B cell (primary cell): ENCODE measurements at regions not wholly inside any gene's neighbourhood (a gene's known extent, or its start where the extent isn't known, plus 50 kb on each side); places are given as distances from the start of the nearest gene placed in this dataset.

ENCODE experiments used
- ATAC-seq: fragments of 200-7000 bp; cut with Tn5 transposase; one replicate; pipeline ENCODE4 v1.10.0; 2021; ENCODE audit warnings: low read depth, mild to moderate bottlenecking, moderate number of reproducible peaks, moderate library complexity
- CTCF ChIA-PET: fragments of 350-600 bp; sonication (Branson Sonifier 250); formaldehyde crosslinking; loops from one replicate; lab custom pipeline; 2021; ENCODE audit warnings: antibody characterized with exemption, inconsistent platforms; lab: Charles Lee
- POLR2A ChIA-PET: fragments of 350-600 bp; sonication (Branson Sonifier 250); formaldehyde crosslinking; loops from one replicate; lab custom pipeline; 2021; ENCODE audit warnings: antibody characterized with exemption; lab: Charles Lee
- DNase-seq: peaks from one replicate; pipeline ENCODE4 v3.0.0; 2013
- H2AFZ ChIP-seq: 2 replicates; pipeline ENCODE4 v1.6.1; 2012; ENCODE audit warnings: mild to moderate bottlenecking, low read depth, low read length; ENCODE audit not compliant: insufficient read depth, poor library complexity, severe bottlenecking
- H3K27ac ChIP-seq, 2 donors: 1 replicate in 1 of 2; 2 replicates in 1 of 2; pipeline ENCODE4 v1.5.1; 2012 to 2013; ENCODE audit warnings: low read length in 2 of 2, mild to moderate bottlenecking in 2 of 2, moderate library complexity in 1 of 2
- H3K27me3 ChIP-seq, 4 experiments: fragments of 200-600 bp in 1 of 4; sonication (generic) in 1 of 4; replicated peaks in 1 of 4; 1 replicate in 2 of 4; 2 replicates in 2 of 4; pipeline versions ENCODE4 v1.6.1 to v1.7.0; 2013 to 2016; ENCODE audit warnings: low read length in 3 of 4, mild to moderate bottlenecking in 2 of 4, mixed read lengths in 1 of 4, moderate library complexity in 1 of 4; ENCODE audit not compliant: insufficient read depth in 4 of 4, control insufficient read depth in 3 of 4; ENCODE audit errors: control extremely low read depth in 1 of 4
- H3K36me3 ChIP-seq, 2 experiments: replicated peaks in 1 of 2; 1 replicate in 1 of 2; 2 replicates in 1 of 2; pipeline versions ENCODE4 v1.6.1 to v1.7.1; 2013; ENCODE audit warnings: low read length in 1 of 2; ENCODE audit not compliant: insufficient read depth in 2 of 2, control insufficient read depth in 1 of 2; ENCODE audit errors: control extremely low read depth in 1 of 2, extremely low read depth in 1 of 2
- H3K4me1 ChIP-seq, 2 donors: fragments of 200-600 bp in 1 of 2; sonication (generic) in 1 of 2; 1 replicate in 1 of 2; 2 replicates in 1 of 2; pipeline versions ENCODE4 v1.5.1 to v1.6.1; 2013 to 2017; ENCODE audit warnings: low read length in 2 of 2; ENCODE audit not compliant: control insufficient read depth in 2 of 2, insufficient read depth in 2 of 2
- H3K4me2 ChIP-seq: replicated peaks from 2 replicates; pipeline ENCODE3; 2012; ENCODE audit warnings: mild to moderate bottlenecking, low read depth, low read length; ENCODE audit not compliant: poor library complexity, severe bottlenecking
- H3K4me3 ChIP-seq, 5 experiments: fragments of 200-600 bp in 1 of 5; sonication (generic) in 1 of 5; 1 replicate in 3 of 5; 2 replicates in 2 of 5; pipeline versions ENCODE4 v1.5.1 to v1.7.0; 2011 to 2016; ENCODE audit warnings: low read length in 4 of 5, mild to moderate bottlenecking in 4 of 5, low read depth in 2 of 5, control low read depth in 1 of 5, moderate library complexity in 1 of 5; ENCODE audit not compliant: insufficient read depth in 1 of 5; ENCODE audit errors: control extremely low read depth in 1 of 5, extremely low read depth in 1 of 5
- H3K79me2 ChIP-seq: fragments of 200-600 bp; sonication (generic); one replicate; pipeline ENCODE4 v1.6.0; 2016; ENCODE audit warnings: low read length; ENCODE audit not compliant: control insufficient read depth, insufficient read depth
- H3K9ac ChIP-seq: fragments of 200-600 bp; sonication (generic); 2 replicates; pipeline ENCODE4 v1.6.1; 2017; ENCODE audit warnings: mild to moderate bottlenecking, low read length, moderate library complexity
- H3K9me3 ChIP-seq, 3 donors: one replicate each; pipeline versions ENCODE4 v1.6.1 to v1.7.1; 2013; ENCODE audit warnings: low read length in 2 of 3; ENCODE audit not compliant: control insufficient read depth in 2 of 3, insufficient read depth in 1 of 3; ENCODE audit errors: control extremely low read depth in 1 of 3
- H4K20me1 ChIP-seq: 2 replicates; pipeline ENCODE4 v1.6.0; 2012; ENCODE audit warnings: mild to moderate bottlenecking, low read length; ENCODE audit not compliant: insufficient read depth, control insufficient read depth, poor library complexity, severe bottlenecking
- H3K27ac Mint-ChIP-seq: one replicate; pipeline ENCODE4 v1.8.0; 2021; ENCODE audit warnings: mixed read lengths
- H3K27me3 Mint-ChIP-seq: one replicate; pipeline ENCODE4 v1.8.0; 2021; ENCODE audit warnings: mixed read lengths
- H3K4me1 Mint-ChIP-seq: one replicate; pipeline ENCODE4 v1.8.0; 2021; ENCODE audit warnings: mixed read lengths
- H3K4me3 Mint-ChIP-seq: one replicate; pipeline ENCODE4 v1.8.0; 2021; ENCODE audit warnings: mixed read lengths
- H3K9me3 Mint-ChIP-seq: one replicate; pipeline ENCODE4 v1.8.0; 2022; ENCODE audit warnings: mixed read lengths; ENCODE audit not compliant: insufficient read depth
- CTCF ChIP-seq: fragments of 200-600 bp; IDR thresholded peaks from one replicate; pipeline ENCODE4 v1.8.0; 2022; ENCODE audit warnings: antibody characterized with exemption, mild to moderate bottlenecking
- EZH2 ChIP-seq: IDR thresholded peaks from 2 replicates; pipeline ENCODE4 v1.6.1; 2012; ENCODE audit warnings: borderline replicate concordance, low read depth, mild to moderate bottlenecking, moderate library complexity, low read length; ENCODE audit not compliant: insufficient read depth, poor library complexity, severe bottlenecking
- WGBS: methylation state at CpG from one replicate; pipeline ENCODE4 v1.1.5; 2013; ENCODE audit warnings: missing lambda C conversion rate; ENCODE audit not compliant: insufficient coverage; 5-methylcytosine and 5-hydroxymethylcytosine counted together
- intact Hi-C: fragments of 100-400 bp; cut with micrococcal nuclease; formaldehyde crosslinking; loops from one replicate; pipeline ENCODE4 v1.10.0; 2022

- Histone ChIP-seq H3K4me3 (no peak overlapping the region), H3K9me3 (peaks cover 0 to 10% (median 8%) of the 10 kb centered on the region in 3 donors), H3K36me3 (no peaks in the 10 kb centered on the region), H3K9ac (no peak overlapping the region), H3K27me3 (no peaks in the 10 kb centered on the region), H4K20me1 (no peaks in the 10 kb centered on the region), H3K4me1 (no peaks in the 10 kb centered on the region), H2AFZ (no peak overlapping the region), H3K79me2 (no peaks in the 10 kb centered on the region), H3K4me2 (no peak overlapping the region), H3K27ac (no peak overlapping the region)
- intact Hi-C loops = no loop called here
- ATAC-seq = no peak
- no peak for DNase-seq
- WGBS = no CpG with 5 or more reads among the region's 2 CpGs
- Mint-ChIP-seq H3K4me3 (no peak overlapping the region), H3K27ac (no peak overlapping the region), H3K27me3 (no peaks in the 10 kb centered on the region), H3K4me1 (no peaks in the 10 kb centered on the region), H3K9me3 (peaks cover 15% of the 10 kb centered on the region)
- CTCF ChIA-PET = no interaction called here
- POLR2A ChIA-PET = no interaction called here
- TF ChIP-seq CTCF (no peak), EZH2 (no peak)
Observed at GRCh38 chr2:211026109-211026508, 469.7 kb downstream of the CPS1 start.

- H3K9me3 ChIP-seq = peaks cover 0 to 10% (median 8%) of the 10 kb centered on the region in 3 donors
- no peak overlapping the region for H3K4me3 ChIP-seq
- no peak for DNase-seq
- Mint-ChIP-seq H3K4me3 (no peak overlapping the region), H3K27me3 (no peaks in the 10 kb centered on the region), H3K4me1 (no peaks in the 10 kb centered on the region), H3K27ac (no peak overlapping the region), H3K9me3 (peaks cover 10% of the 10 kb centered on the region)
- intact Hi-C loops = no loop called here
- H3K36me3 ChIP-seq = no peaks in the 10 kb centered on the region
- no peak overlapping the region for H3K9ac ChIP-seq
- no peak overlapping the region for H2AFZ ChIP-seq
- ChIA-PET CTCF (no interaction called here), POLR2A (no interaction called here)
- H3K27me3 ChIP-seq = no peaks in the 10 kb centered on the region
- no peak for ATAC-seq
- H3K4me1 ChIP-seq = no peaks in the 10 kb centered on the region
- no peaks in the 10 kb centered on the region for H3K79me2 ChIP-seq
- H4K20me1 ChIP-seq = no peaks in the 10 kb centered on the region
- no peak overlapping the region for H3K27ac ChIP-seq
- TF ChIP-seq CTCF = no peak
- TF ChIP-seq EZH2 = no peak
- H3K4me2 ChIP-seq = no peak overlapping the region
Observed at GRCh38 chr2:211027976-211028375, 471.6 kb downstream of the CPS1 start.
